ENCODE measurements at regions not wholly inside any gene's neighbourhood (a gene's known extent, or its start where the extent isn't known, plus 50 kb on each side); places are given as distances from the start of the nearest gene placed in this dataset.
"Not testable (repeated sequence)": the region's sequence is repeated elsewhere in the genome, so short reads cannot be mapped to it uniquely, and the experiment has no call there.

DNA sequence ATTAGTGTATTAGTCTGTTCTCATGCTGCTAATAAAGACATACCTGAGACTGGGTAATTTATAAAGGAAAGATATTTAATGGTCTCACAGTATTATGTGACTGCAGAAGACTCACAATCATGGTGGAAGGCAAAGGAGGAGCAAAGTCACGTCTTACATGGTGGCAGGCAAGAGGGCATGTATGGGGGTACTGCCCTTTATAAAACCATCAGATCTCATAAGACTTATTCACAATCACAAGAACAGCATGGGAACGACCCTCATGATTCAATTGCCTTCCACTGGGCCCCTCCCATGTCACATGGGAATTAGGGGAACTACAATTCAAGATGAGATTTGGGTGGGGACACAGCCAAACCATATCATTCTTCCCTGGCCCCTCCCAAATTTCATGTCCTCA lies 52.7 kb upstream of the ST3GAL5 start:
- H3K27me3 ChIP-seq (ENCODE audit: insufficient read depth, low read length); H3K79me2 ChIP-seq (ENCODE audit: insufficient read depth, low read length); H3K4me2 ChIP-seq (ENCODE audit: low read length); H3K9ac ChIP-seq (ENCODE audit: low read length); H3K36me3 ChIP-seq (ENCODE audit: control insufficient read depth in 1 of 2, insufficient read depth in 2 of 2, low read length in 2 of 2); POLR2A ChIA-PET; DNase-seq (ENCODE audit: low read depth, low spot score); ATAC-seq; H3K9me3 ChIP-seq (ENCODE audit: control insufficient read depth in 1 of 2, insufficient read depth in 1 of 2, low read depth in 1 of 2, low read length in 2 of 2); BruUV-seq (replicated peaks); RAD21 ChIA-PET (ENCODE audit: low non-redundant PET in 1 of 2, low total read pairs in 2 of 2, uncharacterized antibody in 2 of 2, unreplicated experiment in 2 of 2); CTCF ChIA-PET; H3K9me2 ChIP-seq (ENCODE audit: insufficient read depth); intact Hi-C loops (cut with micrococcal nuclease); H3K4me3 ChIP-seq (replicated peaks in 1 of 2; ENCODE audit: low read depth in 1 of 2, low read length in 2 of 2); H2AFZ ChIP-seq (ENCODE audit: low read depth, low read length, poor library complexity, severe bottlenecking); H4K20me1 ChIP-seq (ENCODE audit: insufficient read depth); H3K27ac ChIP-seq (ENCODE audit: low read depth, low read length): not testable (repeated sequence)
- peaks cover 12 to 13% of the 10 kb centered on the region in 2 experiments for H3K4me1 ChIP-seq (ENCODE audit: control insufficient read depth in 1 of 2, insufficient read depth in 2 of 2, low read length in 2 of 2)

DNA sequence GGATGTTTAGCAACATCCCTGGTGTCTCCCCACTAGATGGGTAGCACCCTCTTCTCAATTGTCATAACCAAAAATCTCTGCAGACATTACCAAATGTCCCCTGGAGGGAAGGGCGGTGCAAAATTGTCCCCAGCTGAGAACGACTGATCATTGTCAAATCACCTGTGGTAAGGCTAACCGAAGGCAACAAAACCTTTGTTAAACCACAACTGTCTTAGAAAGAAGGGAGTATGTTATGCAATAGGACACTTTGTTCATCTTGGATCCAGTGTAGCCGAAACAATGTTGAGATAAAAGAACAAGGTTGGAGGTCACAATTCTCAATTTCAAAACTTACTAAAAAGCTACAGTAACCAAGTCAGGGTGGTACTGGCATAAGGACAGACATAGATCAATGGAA lies 50.3 kb upstream of the ST3GAL5 start:
- POLR2A ChIA-PET = no interaction called here
- Histone ChIP-seq H3K9me3 (ENCODE audit: control insufficient read depth in 1 of 2, insufficient read depth in 1 of 2, low read depth in 1 of 2, low read length in 2 of 2) (no peaks in the 10 kb centered on the region; a peak in 1 of 4 replicates), H2AFZ (ENCODE audit: low read depth, low read length, poor library complexity, severe bottlenecking) (no peak overlapping the region), H3K4me2 (ENCODE audit: low read length) (no peak overlapping the region), H3K4me3 (replicated peaks in 1 of 2; ENCODE audit: low read depth in 1 of 2, low read length in 2 of 2) (no peak overlapping the region), H3K36me3 (ENCODE audit: control insufficient read depth in 1 of 2, insufficient read depth in 2 of 2, low read length in 2 of 2) (no peaks in the 10 kb centered on the region), H3K27ac (ENCODE audit: low read depth, low read length) (no peak overlapping the region), H3K27me3 (ENCODE audit: insufficient read depth, low read length) (no peaks in the 10 kb centered on the region), H3K9ac (ENCODE audit: low read length) (no peak overlapping the region), H3K79me2 (ENCODE audit: insufficient read depth, low read length) (no peaks in the 10 kb centered on the region), H3K4me1 (ENCODE audit: control insufficient read depth in 1 of 2, insufficient read depth in 2 of 2, low read length in 2 of 2) (peaks cover 33 to 36% of the 10 kb centered on the region in 2 experiments), H3K9me2 (ENCODE audit: insufficient read depth) (no peaks in the 10 kb centered on the region), H4K20me1 (ENCODE audit: insufficient read depth) (no peaks in the 10 kb centered on the region)
- ATAC-seq (no peak), DNase-seq (ENCODE audit: low read depth, low spot score) (no peak)
- intact Hi-C loops (cut with micrococcal nuclease) = loop anchor here (5.0 kb wide), 1 partner anchor 327 kb away; the partner anchor contains the start of gene C2orf68
- CTCF ChIA-PET = no interaction called here
- no peak for TF ChIP-seq EZH2phosphoT487 (IDR thresholded peaks at IDR 0.05; ENCODE audit: borderline replicate concordance)
- TF ChIP-seq CEBPB (IDR thresholded peaks at IDR 0.05; ENCODE audit: low read depth) = no peak
- no peak for TF ChIP-seq EZH2 (IDR thresholded peaks at IDR 0.05)
- TF ChIP-seq, protein P1, sequence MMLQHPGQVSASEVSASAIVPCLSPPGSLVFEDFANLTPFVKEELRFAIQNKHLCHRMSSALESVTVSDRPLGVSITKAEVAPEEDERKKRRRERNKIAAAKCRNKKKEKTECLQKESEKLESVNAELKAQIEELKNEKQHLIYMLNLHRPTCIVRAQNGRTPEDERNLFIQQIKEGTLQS (IDR thresholded peaks at IDR 0.05) = no peak
- no peak for TF ChIP-seq FOSL1 (IDR thresholded peaks at IDR 0.05; ENCODE audit: low read depth)
- no peak for TF ChIP-seq RAD21 (IDR thresholded peaks at IDR 0.05; ENCODE audit: low read depth)
- no TSS peak for BruUV-seq (replicated peaks)
- RAD21 ChIA-PET (ENCODE audit: low non-redundant PET in 1 of 2, low total read pairs in 2 of 2, uncharacterized antibody in 2 of 2, unreplicated experiment in 2 of 2) = no interaction called here

Measured in HCT116 (cell line).